ENCODE measurements at regions not wholly inside any gene's neighbourhood (a gene's known extent, or its start where the extent isn't known, plus 50 kb on each side); places are given as distances from the start of the nearest gene placed in this dataset.

DNA sequence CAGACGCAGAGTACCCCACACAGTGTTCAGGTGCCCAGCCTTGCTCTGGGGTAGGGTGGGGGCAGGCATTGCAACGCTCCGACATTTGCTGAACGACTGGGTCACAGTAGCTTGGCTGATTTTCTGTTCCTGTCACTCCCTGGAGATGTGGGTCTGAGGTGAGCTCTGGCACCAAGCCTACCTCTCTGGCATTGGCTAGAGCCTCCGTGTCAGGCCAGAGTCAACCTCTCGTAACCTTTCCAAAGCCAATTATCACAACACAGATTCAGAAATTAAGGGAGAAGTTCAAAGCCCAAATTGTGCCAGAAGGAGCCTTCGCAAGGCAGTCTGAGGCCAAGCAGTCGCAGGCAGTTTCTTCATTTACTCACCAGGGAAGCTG, 117.2 kb downstream of the IRS2 start:
- no peak for DNase-seq

DNA sequence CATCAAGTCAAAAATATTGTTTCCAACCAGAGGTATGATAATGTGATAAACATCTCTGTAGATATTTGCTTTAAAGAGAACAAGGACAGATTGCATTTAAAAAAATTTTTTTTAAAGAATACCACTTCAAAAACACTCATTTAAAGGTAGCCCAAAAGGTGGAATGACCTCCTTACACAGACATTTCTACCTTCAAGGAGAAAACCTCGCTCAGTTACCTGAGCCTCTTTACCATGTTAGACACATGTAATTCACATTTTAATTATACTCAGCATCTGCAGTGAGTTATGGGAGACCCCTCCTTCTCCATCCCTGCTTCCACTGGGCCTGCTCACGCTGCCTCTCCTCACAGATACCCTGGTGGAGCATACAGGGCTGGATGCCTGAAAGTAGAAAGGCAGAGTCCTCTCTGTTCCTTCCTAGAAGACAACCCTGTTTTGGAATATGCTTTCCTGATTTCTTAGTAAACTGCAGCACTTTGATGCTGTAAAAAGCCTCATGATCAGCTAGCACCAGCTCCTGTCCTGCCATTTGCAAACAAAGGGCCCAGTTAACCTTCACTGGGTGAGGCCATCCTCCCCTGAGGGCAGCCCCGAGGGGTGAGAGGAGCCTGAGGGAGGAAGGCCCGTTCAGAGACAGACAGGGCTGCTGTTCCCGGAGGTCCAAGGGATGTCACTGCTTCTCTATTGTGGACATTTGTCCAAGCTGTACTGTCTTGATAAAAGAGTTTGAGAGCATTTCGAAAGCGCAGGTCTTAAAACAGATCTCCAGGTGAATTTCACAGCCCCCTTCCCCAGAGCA, 117.8 kb downstream of the IRS2 start:
- no peak for DNase-seq

DNA sequence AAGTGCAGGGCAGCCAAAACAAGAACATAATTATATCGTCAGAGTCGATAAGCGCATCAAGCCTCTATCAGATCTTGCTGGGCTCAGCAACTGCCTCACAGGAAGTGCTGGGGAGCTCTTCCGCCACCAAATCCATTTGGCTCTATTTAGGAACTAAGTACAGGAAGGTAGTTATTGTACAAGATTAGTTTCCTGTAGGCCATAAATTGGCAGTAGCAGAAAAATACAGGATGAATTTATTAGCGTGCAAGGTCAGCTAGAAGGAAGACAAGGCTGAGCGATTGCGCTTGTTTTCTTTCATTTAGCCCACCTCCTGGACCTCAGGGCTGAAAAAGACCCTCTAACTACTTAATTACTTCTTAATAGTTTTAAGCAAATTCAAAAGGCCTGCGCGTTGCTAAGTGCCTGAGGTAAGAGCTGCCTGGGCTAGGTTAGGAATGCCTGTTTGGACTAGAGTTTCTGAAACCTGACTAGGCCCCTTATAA, 118.5 kb downstream of the IRS2 start:
- DNase-seq: no peak

DNA sequence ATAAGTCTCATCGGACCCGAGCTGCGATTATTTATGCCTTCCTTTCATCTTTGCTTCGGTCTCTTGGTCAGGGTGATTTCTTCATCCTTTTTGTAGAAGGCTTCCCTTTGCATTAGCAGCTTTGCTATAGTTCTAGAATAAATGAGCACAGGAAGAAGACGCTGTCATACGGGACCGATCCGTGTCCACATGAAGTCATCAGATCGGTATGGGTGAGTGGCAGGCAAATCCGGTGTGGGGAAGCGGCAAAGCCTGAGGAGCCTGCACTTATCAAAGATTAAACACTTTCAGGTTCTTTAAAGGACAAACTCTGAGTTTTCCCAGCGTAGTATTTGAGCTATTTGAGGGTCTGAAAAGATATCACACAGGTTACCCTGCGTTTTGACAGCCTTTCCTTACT, 119.3 kb downstream of the IRS2 start:
- no peak for DNase-seq

DNA sequence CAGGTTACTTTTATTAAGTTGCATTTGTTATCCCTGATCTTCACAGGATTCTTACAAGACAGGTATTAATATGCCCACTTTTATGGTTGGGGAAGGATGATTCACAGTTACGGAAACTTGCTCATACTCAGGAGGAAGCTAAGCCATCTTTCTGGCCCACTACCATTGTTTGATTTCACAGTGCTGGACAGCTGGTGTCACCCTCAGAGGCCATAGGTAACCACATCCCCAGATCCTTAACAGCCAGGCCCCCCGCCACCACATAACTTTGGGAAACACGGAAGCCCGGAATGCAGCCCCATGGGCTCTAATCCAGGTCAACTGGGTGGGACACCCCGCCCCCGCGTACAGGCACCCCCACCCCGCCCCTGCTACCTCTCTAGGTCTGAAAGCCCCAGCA, 119.7 kb downstream of the IRS2 start:
- DNase-seq: no peak

DNA sequence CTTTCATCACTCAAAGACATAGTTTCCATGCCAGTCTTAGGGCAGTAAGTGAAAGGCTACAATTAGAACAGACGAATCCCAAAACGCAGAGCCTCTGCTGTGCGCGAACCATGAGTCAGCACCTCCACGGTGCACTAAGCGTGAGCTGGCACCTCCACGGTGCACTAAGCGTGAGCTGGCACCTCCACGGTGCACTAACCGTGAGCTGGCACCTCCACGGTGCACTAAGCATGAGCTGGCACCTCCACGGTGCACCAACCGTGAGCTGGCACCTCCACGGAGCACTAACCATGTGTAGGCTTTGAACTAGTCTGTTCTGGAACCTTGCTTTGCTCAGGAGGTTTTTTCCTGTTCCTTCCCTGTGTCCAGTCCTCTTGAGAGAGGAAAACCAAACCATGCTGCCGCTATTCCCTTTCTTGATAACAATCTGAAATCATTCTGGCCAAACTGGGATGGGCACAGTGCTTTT, 120.6 kb downstream of the IRS2 start:
- no peak for DNase-seq

DNA sequence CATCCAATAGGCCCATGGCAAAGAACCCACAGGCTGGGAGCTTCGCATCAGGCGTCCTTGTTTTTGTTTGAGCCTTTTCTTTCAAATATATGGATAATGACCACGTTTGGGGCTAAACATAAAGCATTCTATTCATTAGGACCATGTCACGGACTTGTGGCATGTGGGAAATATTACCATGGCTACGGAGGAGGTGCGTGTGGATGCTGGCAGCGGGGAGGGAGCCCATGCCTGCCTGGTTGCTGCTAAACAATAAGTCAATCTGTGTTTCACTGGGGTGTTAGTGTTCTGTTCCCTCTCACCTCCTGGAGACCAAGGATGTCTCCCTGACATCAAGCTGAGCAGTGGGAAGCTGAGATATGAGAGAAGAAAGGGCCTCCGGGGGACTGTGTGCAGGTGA, 121.1 kb downstream of the IRS2 start:
- DNase-seq: no peak

DNA sequence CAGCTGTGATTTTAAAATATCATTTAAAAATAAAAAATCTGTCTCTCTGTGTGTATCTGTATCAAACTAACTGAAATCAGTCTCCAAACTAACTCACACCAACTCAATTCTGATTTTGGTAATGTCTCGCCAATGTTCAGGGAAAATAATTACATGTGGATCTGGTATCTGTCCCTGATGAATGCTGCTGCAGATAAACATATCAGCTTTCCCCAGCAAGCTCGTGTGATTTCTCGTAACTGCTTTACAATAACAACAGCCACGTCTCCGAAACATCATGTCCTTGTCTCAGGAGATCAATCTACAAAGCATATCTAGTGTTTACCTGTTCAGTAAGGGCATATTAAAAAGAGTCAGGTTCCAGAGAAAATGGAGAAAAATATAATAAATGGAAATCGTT, 129.0 kb downstream of the IRS2 start:
- no peak for DNase-seq

DNA sequence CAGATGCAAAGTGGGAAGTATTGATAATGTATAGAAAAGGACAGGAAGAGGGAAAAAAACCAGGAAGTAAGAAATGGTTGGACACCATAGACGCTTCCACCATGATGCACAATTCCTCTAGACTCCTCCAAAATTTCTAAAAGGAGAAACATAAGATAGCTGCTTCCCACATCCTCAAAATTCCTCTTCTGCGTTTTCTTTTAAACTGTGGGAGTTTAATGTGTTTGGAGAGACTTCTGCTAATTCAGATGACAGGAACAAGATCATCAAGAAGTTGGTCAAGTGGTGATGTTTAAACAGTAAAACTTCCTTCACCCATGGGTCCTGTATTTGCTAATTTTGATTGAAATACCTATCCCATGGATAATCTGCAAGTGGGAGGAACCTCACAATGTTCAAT, 130.2 kb downstream of the IRS2 start:
- no peak for DNase-seq

DNA sequence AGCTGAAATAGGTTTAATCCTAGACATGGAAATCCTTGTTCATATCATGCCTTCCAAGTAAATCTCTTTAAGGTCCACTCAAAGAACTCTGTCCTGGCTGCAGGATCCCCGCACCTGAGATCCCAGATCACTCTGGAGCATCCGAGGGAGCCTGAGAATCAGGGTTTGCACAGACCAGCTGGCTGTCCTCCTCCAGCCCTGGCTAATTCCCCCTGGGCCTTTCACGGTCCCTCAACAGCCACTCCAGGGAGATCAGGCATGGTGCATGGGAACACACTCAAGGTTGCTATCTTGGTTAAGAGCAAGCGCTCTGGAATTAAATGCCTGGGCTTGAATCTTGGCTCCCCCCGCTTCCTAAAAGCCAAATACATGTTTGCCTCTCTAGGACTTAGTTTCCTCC, 130.8 kb downstream of the IRS2 start:
- DNase-seq: no peak

DNA sequence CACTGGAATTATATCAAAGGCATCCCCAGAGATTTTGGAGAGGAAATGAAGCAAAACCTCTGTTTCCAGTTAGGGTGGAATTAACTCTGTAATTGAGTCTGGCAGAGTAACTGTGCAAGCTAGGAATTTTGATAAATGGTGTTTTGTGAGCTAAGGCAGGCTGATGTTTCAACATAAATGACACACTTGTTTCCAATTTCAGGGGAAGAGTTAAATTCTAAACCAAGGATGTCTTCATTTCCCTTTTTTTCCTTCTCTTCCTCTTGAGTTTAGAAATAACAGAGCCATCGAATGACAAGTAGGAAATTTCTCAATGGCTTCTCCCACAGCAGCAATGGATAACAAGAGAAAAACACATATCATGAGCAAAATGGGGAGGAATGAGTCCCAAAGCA, 131.2 kb downstream of the IRS2 start:
- no peak for DNase-seq

DNA sequence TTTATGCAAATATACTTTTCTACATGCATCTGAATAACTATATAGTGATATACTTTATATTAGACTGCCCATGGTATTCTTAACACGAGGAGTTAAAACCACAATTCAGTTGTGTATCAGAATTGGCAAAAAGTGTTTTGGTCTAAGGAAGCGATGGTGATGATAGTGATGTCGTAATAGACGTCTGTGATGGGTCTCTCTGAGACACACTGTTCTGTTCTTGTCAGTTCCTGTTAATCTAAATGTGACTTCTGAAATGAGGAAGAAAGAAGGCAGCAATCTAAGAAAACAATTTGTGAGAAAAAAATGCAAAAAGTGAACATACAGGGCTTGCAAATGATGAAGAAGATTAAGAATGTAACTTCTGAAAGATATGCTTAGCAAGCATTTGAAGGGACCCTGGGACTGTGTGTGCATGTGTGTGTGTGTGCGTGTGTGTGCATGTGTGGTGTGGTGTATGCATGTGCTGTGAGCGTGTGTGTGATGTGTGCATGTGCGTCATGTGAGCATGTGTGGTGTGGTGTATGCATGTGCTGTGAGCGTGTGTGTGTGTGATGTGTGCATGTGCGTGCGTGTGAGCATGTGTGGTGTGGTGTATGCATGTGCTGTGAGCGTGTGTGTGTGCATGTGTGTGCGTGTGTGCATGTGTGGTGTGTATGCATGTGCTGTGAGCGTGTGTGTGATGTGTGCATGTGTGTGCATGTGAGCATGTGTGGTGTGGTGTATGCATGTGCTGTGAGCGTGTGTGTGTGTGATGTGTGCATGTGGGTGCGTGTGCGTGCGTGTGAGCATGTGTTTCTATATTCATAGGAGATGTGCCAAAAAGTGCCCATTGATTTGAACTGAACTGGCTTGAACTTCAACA, 131.8 kb downstream of the IRS2 start:
- no peak for DNase-seq

DNA sequence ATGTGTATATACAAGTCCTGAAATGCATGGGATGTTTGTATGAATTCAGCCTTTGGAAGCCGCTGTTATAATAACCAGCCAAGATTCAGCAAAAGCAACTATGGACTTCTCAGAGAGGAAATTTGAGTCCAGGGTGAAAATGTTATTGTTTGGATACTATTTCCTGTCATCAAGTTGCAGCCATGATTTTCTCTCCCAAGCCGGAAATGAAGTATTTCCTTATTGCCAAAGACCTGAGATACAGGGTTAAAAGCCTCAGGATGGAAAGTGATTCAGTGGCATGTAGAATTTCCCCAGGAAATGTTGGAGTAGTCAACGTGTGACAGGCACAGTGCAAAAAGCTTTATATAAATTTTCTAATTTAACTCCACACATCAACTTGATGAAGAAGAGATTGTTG, 133.9 kb downstream of the IRS2 start:
- no peak for DNase-seq

DNA sequence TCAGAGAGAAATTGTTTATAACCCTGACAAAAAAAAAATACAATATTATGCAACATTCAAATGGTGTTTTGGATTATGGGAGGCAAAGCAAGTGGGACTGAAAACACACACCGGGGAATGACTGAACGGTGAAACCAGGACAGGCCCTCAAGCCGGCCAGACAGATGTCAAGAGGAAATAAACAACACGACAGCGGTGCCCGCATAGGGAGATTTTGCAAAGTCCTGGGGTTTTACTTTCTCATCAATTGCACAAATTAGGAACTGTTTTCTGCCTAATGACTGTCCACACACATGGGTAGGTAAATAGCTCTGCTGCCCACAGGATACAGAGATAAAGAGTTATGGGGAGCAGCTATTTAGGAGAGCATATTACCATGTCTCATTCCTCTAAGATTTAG, 134.5 kb downstream of the IRS2 start:
- no peak for DNase-seq

DNA sequence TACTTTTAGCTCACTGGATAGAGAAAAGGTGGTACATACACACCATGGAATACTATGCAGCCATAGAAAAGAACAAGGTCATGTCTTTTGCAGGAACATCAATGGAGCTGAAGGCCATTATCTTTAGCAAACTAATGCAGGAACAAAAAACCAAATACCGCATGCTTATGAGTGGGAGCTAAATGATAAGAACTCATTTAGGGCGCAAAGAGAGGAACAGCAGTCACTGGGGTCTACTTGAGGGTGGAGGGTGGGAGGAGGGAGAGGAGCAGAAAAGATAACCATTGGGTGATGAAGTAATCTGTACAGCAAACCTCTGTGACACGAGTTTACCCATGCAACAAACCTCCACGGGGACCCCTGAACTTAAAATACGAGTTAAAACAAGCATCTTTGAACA, 135.1 kb downstream of the IRS2 start:
- no peak for DNase-seq

DNA sequence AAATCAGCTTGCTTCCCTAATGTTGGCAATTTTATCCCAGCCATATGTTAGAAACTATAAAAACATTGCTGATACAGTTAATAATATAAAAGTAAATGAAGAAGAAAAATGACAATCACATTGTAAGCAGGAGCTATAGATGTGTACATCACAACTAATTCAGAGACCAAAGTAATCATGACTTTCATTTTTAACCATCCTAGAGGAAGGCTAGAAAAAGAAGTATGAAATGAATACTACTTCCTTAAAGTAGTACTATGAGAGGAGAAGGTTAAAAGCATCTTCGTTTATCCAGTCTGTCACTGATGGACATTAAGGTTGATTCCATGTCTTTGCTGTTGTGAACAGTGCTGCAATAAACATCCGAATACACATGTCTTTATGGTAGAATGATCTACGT, 135.5 kb downstream of the IRS2 start:
- DNase-seq: no peak

DNA sequence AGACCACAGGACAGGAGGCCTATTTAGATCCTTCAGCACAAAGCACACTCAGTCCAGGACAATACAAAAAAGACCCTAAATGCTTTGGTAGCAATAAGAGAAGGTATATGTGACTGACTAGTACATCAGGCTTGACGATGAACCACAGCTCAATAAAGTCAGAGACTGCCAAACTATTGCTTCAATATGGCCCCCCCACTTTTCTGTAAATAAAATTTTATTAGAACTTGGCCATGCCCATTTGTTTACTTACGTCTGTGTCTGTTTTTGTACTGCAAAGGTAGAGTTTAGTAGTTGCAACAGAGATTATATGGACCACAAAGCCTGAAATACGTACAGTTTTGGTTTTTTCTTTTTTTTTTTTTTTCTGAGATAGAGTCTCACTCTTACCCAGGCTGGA, 136.7 kb downstream of the IRS2 start:
- no peak for DNase-seq

DNA sequence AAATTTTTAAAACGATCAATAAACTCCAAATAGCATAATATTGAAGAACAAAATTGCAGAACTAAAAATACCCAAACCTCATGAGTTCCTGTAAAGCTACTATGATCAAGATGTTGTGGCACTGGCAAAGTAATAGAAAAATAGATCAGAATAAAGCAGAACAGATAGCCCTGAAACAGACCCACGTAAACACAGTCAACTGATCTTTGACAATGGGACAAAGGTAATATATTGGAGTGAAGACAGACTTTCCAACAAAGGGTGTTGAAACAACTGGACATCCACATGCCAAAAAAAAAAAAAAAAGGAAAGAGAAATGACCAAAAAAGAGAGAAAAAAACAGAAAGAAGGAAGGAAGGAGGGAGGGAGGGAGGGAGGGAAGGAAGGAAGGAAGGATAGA, 138.7 kb downstream of the IRS2 start:
- no peak for DNase-seq

DNA sequence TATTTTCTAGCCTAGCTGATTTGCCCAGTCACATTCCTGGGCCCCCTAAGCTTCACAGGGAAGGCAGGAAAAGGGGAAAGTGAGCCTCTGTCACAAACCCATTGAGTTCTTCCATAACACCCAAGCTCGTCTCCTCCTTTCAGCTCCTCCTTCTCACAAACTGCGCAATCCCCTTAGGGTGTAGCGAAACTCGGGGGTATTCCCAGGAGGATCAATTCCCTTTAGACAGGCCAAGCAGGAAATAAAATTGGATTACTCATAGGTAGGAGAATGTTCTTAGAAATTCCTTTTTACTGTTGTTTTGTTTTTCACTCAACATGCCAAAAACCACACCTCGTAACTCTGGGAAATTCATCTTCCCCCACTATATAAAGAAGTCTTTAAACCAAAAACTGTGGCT, 139.3 kb downstream of the IRS2 start:
- no peak for DNase-seq

DNA sequence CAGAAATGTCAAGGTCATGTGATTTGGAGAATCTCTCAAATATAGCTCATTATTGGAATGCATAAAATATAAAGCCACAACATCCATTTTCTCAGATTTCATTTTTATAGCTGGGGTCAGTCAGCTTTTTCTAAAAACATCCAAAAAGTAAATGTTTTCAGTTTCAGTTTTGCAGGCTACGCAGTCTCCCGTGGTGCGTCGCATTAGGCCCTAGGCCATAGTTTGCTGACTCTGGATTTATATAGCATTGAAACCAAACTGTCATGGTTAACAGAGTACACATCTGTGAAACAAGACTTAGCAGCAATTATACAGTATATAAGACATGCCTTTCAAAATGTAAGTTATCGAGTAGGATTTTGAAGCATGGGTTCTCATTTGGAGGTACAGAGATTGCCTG, 140.0 kb downstream of the IRS2 start:
- no peak for DNase-seq

DNA sequence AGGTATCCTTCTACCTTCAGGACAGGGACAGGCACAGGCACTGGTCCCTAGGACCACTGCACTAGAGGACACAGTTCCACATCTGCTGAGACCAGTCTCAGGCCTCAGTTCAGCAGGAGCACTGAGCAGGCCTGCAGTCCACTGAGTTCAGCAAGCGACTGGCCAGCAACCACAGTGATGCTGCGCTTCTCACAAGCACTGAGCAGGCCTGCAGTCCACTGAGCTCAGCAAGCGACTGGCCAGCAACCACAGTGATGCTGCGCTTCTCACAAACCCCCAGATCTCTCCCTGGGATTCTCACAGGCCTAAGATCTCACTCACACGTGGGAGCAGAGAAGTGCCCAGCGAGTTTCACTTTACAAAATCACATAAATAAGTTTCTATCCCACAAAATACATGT, 140.6 kb downstream of the IRS2 start:
- no peak for DNase-seq

DNA sequence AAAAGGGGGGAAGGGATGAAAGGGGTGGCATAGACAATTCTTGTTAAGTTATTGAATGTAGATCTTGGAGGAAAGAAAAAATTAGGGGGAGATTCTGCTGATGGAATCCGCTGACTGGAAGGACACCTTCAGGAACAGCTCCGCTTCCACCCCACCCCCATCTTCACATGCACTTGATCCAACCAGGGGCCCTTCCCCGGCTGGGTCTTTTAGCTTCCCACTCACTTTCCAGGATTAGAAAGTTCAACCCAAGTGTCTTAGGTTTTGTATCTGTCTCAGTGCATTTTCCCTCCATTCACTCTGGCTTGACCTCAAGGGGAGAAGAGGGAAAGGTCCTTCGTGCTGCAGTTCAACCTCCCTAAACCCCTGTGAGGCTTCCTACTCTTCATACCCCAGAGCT, 141.4 kb downstream of the IRS2 start:
- no peak for DNase-seq

DNA sequence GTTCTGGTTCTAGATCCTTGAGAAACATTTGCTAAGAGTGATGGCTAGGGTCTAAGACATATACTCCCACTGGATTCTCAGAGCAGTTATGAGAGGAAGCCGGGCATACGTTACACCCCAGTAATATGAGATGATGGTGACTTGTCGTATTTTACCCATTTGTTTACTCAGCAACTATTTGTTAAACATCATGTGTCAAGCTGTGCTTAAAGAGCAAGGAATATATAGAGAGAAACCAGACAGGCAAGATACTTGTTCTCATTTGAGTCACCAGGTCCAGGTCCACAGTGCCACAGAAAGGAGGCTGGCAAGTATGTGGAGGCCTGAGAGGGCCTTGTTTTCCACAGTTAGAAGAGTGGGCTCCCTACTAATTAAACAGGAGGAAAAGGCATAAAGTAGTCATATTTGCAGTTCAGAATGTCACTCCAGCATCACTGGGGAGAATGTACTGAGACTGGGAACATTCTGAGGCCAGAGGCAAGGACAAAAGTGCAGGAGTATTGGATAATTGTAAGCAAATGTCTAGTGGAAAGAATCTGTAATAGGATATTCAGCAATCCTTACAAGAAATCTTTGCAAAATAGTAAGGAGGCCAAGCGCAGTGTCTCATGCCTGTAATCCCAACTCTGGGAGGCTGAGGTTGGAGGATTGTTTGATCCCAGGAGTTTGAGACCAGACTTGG, 142.2 kb downstream of the IRS2 start:
- no peak for DNase-seq

DNA sequence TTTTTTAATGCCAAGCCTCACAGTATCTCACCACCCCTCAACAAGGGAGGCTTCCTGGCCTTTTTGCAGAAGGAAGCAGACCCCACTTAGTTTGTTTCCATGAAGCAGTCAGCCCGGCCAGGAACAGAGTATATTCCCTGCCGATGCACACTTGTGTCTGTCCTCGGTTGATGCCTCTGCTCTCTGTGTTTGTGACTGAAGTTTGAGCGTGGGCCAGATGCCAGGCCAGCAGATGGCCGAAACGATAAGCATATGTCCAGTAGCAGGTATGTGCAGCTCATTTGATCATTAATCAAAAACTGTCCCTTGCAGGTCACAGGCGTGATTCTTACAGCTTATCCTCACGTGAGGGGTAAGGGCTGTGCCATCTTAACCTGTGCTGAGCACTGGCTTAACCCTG, 144.0 kb downstream of the IRS2 start:
- DNase-seq: no peak
